NCI-H69 (cell line): ENCODE measurements at regions not wholly inside any gene's neighbourhood (a gene's known extent, or its start where the extent isn't known, plus 50 kb on each side); places are given as distances from the start of the nearest gene placed in this dataset.
"Not testable (repeated sequence)": the region's sequence is repeated elsewhere in the genome, so short reads cannot be mapped to it uniquely, and the experiment has no call there.

Source experiments
- DNase-seq: peaks from one replicate; lab custom pipeline; 2025; lab: John Stamatoyannopoulos, UW

DNA sequence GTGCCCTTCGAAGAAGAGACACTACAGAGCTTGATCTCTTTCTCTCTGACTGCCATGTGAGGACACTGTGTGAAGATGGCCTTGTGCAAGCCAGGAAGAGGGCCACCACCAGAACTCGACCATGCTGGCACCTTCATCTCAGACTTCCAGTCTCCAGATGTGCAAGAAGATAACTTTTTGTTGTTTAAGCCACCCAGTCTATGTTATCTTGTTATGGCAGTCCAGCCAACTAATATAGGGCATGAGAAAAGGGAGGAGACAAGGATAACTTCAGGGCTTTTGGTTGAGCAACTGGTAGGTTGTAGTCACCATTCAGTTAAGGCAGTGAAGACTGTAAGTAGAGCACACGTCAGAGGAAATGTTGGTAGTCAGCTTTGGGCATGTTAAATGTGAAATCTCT, 515.5 kb downstream of the CSNK1G3 start:
- DNase-seq: no peak

DNA sequence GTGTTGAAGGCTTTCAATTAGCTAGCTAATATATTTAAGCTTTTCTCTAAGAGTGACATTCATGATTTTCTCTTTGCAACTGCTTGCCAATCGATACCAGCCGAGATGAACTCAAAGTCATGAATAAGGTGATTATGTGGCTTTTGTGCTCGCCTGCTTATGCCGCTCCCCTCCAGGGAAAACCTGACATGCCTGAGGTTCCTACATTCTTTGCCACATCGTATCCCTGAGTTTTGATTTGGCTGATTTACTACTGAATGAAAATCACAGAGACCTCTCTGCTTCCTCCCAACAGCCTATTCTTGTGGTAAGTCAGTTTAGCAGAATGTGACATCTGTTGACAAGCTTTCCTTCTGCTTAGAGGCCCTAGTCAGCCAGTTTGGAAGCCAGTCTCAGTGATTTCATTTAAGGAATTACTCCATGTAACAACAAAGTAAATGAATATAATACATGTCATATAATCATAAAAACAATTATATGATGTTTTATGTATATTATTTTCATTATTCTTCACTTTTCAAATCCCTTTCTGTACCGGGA, 513.4 kb downstream of the CSNK1G3 start:
- no peak for DNase-seq

DNA sequence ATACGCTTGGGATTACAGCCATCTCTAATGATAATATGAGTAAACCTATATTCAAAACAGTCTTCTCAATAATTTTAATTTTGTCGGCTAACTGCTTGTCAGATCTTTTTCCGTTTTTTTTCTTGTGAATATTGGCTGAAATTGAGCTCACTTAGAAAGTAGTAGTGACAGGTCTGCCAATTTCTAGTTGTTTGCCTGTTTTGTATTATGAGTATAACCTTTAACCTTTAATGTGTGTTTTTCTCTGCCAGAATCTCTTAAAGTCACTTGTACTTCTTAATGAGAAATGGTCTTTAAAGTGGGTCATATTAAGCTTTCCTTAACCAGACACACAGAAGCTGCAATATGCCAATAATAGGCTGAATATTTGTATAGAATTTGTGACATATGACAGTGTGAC, 511.0 kb downstream of the CSNK1G3 start:
- DNase-seq: peak; percentile 31

DNA sequence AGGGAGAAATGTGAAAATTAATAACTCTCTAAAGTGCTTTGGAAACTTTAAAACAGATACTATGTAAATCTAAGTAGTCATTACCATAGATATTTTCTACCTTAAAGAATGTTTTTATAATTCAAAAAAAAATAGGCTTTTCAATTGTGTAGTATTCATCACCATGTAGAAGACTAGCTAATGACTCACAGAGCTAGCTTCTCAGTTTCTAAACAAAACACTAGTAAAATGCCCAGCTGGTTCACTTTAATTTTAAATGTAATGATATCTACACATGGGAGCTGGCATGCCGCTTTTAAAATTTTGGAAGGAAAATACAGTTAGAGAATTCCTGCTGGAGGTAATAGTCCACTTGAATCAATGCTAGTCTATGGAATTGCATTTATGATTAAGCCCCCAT, 509.8 kb downstream of the CSNK1G3 start:
- DNase-seq: no peak

DNA sequence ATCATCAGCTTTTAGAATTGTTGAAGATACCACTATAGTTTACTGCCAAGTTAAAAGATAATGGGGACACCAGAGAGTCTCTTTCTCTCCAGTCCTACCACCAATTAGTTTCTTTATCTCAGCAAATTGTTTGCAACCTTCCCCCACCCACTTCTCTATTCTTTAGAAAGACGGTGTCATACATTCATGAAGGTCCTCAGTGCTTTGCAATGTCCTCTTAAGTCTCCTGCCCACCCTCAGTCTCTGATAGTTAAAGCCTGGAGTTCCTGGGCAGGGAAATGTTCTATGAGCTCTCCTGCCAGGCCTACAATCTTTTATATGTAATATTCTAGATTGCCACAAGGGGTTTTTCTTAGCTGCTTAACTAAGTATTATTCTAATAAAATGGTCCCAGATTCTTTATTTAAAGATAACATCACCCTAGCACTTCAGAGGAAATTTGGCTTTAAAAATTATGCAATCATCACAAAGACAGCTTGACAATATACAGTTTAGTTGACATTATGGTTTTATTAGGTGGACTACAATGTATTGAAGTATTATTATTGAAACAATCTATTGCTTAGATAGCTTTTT, 509.2 kb downstream of the CSNK1G3 start:
- DNase-seq: no peak

DNA sequence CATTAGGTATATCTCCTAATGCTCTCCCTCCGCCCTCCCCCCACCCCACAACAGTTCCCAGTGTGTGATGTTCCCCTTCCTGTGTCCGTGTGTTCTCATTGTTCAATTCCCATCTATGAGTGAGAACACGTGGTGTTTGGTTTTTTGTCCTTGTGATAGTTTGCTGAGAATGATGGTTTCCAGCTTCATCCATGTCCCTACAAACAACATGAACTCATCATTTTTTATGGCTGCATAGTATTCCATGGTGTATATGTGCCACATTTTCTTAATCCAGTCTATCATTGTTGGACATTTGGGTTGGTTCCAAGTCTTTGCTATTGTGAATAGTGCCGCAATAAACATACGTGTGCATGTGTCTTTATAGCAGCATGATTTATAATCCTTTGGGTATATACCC, 505.3 kb downstream of the CSNK1G3 start:
- DNase-seq: not testable (repeated sequence)

DNA sequence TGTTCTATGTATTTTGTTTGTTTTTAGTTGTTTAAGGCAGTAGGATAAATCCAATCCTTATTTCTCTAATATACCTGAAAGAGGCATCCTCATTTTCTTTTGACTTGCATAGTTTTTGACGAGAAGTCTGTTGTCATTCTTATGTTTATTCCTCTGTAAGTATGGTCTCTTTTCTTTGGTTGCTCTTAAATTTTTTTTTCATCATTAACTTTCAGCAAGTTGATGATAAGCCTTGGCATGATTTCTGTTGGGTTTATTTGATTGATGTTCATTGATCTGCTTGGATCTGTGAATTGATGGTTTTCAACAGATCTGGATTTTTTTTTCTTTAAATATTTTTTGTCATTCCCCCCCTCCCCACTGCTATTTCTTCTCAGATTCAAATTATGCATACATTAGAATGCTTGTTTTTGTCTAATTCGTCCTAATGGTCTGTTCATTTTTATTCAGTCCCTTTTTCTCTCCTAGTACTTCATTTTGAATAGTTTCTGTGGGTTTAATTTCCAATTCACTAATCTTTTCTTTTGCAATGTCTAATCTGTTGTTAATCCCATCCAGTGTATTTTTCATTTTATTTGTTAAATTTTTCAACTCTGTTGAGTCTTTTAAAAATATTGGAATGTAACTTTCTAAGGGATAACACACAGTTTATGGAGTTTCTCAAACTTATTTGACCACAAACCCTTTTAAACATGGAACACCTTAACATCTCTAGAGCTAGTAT, 495.9 kb downstream of the CSNK1G3 start:
- DNase-seq: peak; percentile 49

DNA sequence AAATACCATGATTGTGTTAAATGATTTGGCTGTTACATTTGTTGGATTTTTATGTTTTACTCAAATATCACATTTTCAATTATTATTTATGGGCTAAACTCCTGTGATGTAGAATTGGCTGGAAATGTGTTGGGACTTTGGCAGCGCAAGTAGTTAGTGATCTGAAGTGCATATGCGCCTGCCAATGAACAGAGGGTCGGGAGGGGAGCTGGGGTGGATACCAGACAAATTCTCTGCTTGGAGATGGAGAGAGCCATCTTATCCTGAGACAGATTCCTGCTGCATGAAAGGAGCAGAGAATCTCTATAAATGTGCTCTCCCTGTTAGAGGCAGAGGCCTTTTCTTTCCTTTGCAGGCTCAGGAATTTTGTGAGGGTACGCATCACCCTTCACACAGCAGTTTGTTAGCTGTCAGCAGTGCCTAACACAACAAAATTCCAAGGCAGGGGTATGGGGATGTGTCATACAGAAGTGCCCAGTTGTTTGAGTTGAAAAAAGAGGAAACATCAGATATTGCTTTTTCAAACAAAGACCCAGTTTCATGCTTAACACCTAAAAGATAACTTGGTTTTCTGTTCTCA, 489.1 kb downstream of the CSNK1G3 start:
- peak; percentile 86 for DNase-seq

DNA sequence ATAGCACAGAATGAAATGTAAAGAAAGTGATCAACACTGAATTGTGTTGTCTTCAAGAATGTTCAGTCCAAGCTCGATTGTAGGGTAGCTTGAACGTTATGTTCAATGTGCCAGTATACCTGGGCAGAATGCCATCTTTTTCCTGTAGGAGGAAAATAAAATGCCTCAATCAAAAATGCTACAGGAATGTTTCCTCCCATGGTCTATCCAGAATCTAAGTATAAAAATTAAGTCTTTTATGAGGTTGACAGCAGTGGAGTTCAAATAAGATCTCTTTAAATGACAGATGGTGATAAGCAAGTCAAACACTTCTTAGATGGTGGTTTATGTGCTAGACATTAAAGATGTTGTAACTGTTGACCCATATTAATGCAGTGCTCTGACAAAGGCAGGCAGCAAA, 488.6 kb downstream of the CSNK1G3 start:
- peak; percentile 95 for DNase-seq

DNA sequence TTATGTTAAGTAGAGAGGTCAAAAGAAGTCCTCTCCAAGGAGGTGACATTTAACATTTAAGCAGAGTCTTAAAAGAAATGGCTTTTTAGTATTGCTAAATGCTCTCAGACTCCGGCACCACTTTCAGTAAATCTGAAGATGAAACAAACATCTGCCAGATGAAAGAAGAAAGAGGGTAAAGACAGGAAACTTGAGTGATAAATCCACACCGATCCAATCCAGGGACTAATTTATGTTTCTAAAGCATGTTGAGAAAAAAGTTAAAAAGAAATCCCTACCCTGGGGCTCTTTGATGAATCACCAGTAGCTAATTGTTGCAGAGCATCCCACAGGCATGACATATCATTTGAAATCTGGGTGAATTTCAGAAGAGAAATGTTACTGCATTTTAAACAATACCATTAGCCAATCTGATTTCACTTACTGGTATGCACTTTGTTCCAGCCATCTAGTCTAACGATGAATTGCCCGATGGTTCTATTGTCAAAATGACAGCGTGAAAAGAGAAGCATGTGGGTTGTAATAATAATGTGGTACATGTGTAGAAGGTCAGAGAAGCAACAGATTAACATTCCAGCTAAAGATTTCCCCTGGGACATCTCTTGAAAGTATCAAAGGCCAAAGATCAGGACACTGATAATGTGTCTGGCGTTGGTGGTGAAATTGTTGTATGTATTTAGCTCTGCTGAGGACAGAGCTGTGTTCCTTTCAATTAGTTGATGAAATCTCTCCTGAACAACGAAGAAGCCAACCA, 485.7 kb downstream of the CSNK1G3 start:
- DNase-seq: peak; percentile 74

DNA sequence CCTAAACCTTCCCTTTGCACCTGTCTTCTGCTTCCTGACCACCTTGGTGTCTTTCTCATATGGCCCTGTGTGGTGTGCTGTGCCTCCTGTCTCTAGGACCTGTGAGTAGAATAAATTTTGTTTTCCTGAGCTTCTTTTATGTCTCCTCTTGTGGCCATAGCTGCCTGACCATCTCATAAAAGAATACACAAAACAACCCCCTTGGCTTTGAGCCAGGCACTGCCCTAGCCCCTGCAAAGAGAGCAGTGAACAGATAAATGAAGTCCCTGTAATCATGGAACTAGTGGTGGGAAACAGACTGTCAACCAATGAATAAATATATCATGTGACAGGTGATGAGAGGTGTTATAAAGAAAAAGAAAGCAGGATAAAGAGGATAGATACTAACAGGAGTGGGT, 485.1 kb downstream of the CSNK1G3 start:
- peak; percentile 59 for DNase-seq

DNA sequence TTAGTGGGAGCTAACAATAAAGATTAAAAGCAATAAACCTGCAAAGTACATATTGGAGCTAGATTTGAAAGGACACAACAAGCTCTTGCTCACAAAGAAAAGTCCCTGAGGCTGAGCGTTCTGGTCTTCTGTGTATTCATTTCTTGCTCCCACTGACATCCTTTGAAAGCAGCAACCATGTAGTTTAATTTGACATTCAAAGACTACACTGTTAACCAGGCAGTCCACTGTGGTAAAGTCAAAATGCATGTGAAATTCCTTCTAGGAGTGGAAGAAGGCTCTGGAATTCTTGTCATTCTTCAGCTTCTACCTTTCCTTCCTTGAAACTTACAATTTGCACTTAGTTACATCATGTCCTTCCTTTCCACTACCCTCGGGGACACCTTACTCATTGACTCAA, 480.7 kb downstream of the CSNK1G3 start:
- DNase-seq: no peak

DNA sequence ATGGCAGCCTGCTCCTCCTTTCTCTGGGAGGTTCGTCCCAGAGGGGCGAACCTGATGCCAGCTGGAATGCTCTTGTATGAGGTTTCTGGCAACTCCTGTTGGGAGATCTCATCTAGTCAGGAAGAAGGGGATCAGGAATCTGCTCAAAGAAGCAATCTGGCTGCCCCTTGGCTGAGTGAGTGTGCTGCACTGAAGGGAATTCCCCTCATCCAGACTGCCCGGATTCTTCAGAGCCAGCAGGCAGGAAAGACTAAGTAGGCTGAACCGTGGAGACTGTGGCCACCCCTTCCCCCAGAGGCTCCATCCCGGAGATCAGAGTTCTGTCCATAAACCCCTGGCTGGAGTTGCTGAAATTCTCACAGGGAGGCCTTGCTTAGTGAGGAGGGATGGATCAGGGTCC, 476.0 kb downstream of the CSNK1G3 start:
- no peak for DNase-seq

DNA sequence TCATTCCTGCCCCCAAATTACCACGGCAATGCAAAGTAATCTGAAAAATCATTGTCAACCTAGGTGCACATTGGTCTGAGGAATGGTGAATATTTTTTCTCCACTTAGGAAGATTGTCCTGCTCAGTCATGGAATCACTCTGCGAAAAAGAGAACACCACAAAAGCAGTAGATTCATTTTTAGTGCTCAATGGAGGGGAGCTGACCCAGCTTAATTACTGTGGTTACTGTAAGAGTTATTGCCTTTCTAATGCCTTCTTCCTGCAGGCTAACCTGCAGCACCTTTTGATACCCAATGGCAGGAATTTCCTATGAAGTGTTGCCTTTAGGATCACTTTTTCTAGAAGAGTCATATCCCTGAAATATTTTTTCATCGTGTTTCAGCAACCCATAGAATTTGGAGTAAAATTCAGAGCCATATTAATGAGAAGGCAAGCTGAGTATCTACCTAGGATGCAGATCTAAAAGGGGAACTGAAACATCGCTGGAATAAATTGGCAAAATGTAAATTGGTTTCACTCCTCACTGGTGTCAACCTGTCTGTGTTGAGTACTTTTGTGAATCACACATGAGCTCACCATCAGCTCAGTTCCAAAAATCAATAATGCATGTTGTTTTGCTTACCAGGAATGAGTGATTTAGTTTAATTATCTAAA, 464.5 kb downstream of the CSNK1G3 start:
- DNase-seq: peak; percentile 12

DNA sequence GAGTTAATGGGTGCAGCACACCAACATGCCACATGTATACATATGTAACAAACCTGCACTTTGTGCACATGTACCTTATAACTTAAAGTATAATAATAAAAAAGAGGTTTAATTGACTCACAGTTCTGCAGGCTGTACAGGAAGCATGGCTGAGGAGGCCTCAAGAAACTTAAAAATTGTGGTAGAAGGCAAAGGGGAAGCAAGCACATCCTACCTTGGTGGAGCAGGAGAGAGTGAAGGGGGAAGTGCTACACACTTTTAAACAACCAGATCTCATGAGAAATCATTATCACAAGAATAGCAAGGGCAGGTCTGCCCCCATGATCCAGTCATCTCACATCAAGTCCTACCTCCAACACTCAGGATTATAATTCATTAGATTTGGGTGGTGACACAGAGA, 463.5 kb downstream of the CSNK1G3 start:
- not testable (repeated sequence) for DNase-seq

DNA sequence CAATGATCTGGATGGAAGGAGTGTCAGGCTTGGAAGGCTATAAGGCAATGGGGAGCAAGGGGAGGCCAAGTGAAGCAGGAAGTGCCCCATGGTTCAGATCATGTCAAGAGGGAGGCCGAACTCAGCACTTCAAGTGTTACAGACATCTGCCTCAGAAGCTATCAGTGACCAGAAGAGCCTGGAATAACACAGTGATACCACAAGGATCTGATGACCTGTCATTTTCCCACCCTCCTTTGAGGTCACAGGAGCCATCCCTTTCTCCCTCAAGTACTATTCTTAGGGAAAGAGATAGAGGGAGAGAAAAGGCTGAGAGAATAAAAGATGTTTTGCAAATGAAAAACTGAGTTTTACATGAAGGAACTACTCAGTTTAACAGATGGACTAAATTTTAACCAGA, 454.8 kb downstream of the CSNK1G3 start:
- DNase-seq: no peak

DNA sequence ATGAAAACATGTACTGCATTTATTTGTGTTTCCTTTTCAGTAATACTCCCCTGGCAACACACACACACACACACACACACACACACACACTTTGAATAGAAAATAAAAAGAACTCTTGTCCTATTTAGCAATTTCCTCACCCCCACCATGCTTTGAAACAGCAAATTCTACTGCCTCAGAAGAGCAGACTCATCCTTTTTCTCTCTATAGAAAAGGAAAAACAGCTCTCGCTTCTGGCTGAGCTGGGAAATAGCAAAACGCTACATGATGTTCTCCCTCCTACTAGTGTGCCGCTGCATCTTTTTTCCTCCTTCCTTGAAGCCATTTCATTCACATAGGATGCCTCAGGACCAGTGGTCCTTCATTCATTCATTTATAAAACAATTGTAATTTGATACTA, 453.6 kb downstream of the CSNK1G3 start:
- no peak for DNase-seq

DNA sequence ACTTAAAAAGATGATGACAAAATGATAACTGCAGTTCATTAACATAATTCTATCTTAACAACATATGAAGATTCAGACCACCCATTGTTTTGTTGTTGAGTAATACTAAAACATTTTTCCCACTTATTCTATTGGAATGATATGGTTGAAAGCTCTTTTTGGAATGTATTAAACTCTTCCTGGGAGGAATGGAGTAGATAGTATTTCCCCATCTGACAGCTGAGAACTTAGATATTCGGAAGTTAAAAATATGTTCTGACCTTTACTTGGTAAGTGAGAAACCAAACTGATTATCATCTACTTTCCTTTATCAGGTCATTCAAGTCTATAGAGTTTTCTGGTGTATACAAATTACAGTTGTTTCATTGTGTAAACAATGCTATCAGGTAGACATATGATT, 452.9 kb downstream of the CSNK1G3 start:
- DNase-seq: no peak

DNA sequence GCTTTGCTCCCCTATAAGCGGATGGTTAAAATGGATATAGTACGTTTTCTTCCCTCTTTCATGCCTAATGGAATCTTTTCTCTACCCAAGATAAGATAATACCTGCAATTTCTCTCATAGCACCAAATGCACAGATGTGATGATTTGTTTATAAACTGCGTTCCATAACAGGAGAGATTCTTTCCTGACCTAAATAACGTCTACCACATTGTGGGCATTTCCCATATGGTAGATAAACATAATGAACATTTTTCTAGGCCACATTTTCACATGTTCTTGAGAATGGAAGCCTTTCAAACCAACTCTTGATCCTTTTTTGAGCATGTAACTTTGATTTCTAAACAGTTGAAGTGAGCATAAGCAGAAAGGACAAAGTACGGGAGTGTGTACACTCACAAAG, 448.5 kb downstream of the CSNK1G3 start:
- no peak for DNase-seq

DNA sequence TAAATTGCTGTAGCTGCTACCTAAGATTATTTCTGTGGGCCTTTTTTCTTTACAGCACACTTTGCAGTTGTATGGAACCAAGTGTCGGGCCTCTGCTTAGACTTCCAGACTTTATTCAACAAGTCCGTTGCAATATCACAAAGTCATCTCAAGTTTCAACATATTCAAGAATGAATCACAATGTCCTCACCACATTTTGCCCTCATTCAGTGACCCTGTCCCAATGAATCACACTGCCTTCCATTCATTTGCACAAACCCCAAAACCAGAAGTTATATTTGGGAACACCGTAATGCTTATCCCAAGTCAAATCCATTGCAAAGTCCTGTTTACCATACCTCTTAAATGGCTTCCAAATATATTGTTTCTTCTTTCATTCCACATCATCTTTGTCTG, 439.6 kb downstream of the CSNK1G3 start:
- no peak for DNase-seq

DNA sequence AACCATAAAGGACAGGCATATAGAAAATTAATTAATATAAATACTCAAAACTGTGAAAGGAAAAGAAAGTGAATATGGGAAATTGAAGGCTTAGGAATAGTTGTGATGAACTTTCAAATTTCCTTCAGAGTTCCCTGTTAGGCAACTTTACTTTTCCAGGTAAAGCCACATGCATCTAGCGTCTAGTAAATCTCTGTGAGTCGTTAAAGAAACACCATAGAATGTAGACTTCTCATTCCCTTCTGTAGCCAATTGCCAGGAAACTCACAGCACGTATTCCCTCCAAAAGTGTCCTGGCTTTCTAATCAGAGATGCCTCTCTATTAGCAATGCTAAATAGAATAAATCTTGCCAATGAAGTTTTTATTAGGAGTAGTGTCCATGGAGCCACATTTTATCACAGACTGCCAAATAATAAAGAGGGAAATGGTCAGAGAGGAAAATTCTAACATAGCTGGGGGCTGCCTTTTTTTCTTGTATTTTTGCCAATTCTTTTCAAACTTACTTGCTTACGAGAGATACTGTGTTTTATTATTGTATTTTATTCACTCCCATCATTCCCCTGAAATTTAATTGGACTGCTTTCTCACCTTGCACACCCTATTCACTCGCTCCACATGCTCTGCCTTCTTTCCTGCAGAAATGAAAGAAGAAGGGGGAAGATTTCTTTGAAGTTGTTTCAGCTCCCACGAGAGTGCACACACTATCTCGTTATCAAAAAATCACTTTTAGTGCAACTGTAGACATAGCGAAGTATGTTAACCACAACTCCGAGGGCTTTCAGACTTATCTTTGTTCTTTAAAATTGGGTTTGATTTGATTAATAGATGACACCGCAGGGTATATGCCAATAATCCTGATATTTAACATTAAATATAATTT, 439.0 kb downstream of the CSNK1G3 start:
- no peak for DNase-seq
